RWPE1 (cell line): ENCODE measurements at regions not wholly inside any gene's neighbourhood (a gene's known extent, or its start where the extent isn't known, plus 50 kb on each side); places are given as distances from the start of the nearest gene placed in this dataset.

Source experiments
- CTCF ChIA-PET: fragments of 350-600 bp; sonication (Branson Sonifier 250); formaldehyde crosslinking; extraction: SDS; loops from one replicate; lab custom pipeline; 2021; lab: Yijun Ruan, JAX
- POLR2A ChIA-PET: fragments of 400-600 bp; formaldehyde crosslinking; extraction: SDS; loops from one replicate; lab custom pipeline; 2020; ENCODE audit warnings: antibody characterized with exemption; ENCODE audit not compliant: low non-redundant PET; lab: Yijun Ruan, JAX
- DNase-seq: peaks from one replicate; pipeline ENCODE4 v3.0.0; 2012; ENCODE audit warnings: low spot score
- H3K27ac ChIP-seq: fragments of 450-650 bp; 2 replicates; pipeline ENCODE4 v1.5.1; 2017
- TF ChIP-seq, protein P1 (sequence below): fragments of 450-650 bp; conservative IDR thresholded peaks from 2 replicates; pipeline ENCODE4 v1.5.1; 2017; ENCODE audit warnings: low read depth, mild to moderate bottlenecking

DNA sequence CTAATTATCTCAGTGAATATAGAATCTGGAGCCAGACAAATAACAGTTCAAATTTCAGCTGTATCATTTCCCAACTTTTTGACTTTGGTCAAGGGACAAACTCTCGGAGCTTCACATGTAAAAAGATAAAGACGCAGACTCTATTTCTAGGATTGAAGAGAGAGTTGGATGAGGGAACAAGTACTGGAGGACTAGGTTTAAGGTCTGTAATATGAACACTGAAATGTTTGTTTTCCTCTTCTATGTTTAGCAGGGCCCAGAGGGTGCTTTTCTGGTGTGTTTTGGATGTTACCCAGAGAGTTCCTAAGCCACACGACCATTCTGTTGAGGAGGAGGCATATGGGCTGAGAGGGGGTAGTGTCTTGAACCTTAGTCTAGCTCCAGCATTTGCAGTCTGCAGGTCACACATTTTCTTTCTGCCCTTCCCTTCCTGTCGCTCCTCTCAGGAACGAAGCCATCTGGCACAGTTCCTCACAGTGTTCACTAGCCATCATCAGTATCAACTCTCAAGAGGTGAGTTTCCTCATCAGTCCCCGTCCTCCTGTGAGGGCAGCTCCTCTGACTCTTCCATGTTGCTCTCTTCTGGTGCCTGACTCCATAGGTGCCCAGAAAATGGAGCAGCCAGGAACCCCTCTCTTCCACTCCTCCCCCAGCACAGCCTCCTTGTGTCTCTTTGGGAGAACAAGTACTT, 250.1 kb downstream of the SQOR start:
- no peak overlapping the region for H3K27ac ChIP-seq
- TF ChIP-seq, protein P1, sequence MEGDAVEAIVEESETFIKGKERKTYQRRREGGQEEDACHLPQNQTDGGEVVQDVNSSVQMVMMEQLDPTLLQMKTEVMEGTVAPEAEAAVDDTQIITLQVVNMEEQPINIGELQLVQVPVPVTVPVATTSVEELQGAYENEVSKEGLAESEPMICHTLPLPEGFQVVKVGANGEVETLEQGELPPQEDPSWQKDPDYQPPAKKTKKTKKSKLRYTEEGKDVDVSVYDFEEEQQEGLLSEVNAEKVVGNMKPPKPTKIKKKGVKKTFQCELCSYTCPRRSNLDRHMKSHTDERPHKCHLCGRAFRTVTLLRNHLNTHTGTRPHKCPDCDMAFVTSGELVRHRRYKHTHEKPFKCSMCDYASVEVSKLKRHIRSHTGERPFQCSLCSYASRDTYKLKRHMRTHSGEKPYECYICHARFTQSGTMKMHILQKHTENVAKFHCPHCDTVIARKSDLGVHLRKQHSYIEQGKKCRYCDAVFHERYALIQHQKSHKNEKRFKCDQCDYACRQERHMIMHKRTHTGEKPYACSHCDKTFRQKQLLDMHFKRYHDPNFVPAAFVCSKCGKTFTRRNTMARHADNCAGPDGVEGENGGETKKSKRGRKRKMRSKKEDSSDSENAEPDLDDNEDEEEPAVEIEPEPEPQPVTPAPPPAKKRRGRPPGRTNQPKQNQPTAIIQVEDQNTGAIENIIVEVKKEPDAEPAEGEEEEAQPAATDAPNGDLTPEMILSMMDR = no peak
- CTCF ChIA-PET = no interaction called here
- POLR2A ChIA-PET = no interaction called here
- no peak for DNase-seq

DNA sequence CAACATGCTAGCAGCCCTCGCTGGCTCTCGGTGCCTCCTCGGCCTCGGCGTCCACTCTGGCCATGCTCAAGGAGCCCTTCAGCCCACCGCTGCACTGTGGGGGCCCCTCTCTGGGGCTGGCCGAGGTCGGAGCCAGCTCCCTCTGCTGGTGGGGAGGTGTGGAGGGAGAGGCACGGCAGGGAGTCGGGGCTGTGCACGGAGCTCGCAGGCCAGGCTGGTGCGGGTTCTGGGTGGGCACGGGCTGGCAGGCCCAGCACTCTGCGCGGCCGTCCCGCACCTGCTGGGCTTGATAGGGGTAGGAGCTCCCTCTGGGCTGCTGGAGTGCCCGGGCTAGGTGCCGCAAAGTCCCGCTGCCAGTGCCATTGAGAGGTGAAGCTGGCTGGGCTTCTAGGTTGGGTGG, 251.0 kb downstream of the SQOR start:
- ChIA-PET CTCF (no interaction called here), POLR2A (no interaction called here)
- TF ChIP-seq, protein P1 = no peak
- no peak overlapping the region for H3K27ac ChIP-seq
- no peak for DNase-seq

DNA sequence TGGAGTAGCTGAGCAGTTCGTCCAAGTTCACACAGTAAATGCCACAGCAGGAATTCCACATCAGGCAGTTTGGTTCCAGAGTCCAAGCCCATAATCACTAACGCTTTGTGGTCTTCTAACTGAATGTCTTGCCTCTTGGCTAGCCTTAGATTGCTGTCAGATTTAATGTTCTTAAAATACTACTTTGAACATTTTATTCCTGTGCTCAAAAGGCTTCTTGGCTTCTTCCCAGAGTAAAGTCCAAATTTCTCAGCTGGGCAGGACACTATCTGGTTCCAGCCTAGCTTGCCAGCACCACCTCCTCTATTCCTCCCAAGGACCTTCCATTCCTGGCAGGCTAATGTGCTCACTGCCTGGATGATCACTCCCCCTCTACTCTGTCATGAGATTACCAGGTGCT, 256.9 kb downstream of the SQOR start:
- no peak overlapping the region for H3K27ac ChIP-seq
- no peak for DNase-seq
- ChIA-PET CTCF (interaction anchor here (0.6 kb wide), 1 partner anchor 31 kb away, joined by 3 read pairs; no protein-coding TSS in a partner anchor), POLR2A (no interaction called here)
- TF ChIP-seq, protein P1 = no peak

GRCh38 chr15:45892182-45892581, 257.4 kb downstream of the SQOR start:
- TF ChIP-seq, protein P1 = no peak
- ChIA-PET CTCF (interaction anchor here (0.6 kb wide), 1 partner anchor 31 kb away, joined by 3 read pairs; no protein-coding TSS in a partner anchor), POLR2A (no interaction called here)
- H3K27ac ChIP-seq = no peak overlapping the region
- DNase-seq = peak; percentile 18

- H3K27ac ChIP-seq = no peak overlapping the region
- TF ChIP-seq, protein P1 = no peak
- DNase-seq = no peak
- ChIA-PET CTCF (interaction anchor here (0.5 kb wide), 1 partner anchor 1580 kb away, joined by 3 read pairs; no protein-coding TSS in a partner anchor), POLR2A (no interaction called here)
These were observed 268.5 kb downstream of the SQOR start for GRCh38 chr15:45903283-45903682.

DNA sequence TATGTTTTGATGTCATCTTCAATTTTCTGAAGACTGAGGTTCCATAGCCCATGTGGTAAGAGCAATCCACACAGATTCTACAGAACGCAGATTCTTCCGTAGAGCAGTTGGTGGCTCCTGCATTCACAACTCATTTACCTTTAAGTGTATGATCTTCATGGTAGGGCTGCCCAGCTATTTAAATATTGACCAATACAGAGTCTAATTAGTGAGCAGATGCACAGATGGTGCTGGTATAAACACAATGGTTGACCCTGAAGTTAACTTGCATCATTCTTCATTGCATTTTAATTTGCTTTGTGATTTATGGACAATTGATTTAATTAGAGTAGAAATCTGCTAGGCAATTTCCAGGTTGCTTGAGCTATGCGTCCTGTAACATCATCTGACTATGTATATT, 269.2 kb downstream of the SQOR start:
- H3K27ac ChIP-seq = no peak overlapping the region
- POLR2A ChIA-PET = no interaction called here
- DNase-seq = no peak
- CTCF ChIA-PET = no interaction called here
- TF ChIP-seq, protein P1 = no peak
